Suppressor macrophage (primary cell): ENCODE measurements at regions not wholly inside any gene's neighbourhood (a gene's known extent, or its start where the extent isn't known, plus 50 kb on each side); places are given as distances from the start of the nearest gene placed in this dataset.

ENCODE experiments used
- DNase-seq, 4 experiments: peaks; one replicate each; pipeline ENCODE4 v3.0.0-alpha.2; 2020 to 2022

DNA sequence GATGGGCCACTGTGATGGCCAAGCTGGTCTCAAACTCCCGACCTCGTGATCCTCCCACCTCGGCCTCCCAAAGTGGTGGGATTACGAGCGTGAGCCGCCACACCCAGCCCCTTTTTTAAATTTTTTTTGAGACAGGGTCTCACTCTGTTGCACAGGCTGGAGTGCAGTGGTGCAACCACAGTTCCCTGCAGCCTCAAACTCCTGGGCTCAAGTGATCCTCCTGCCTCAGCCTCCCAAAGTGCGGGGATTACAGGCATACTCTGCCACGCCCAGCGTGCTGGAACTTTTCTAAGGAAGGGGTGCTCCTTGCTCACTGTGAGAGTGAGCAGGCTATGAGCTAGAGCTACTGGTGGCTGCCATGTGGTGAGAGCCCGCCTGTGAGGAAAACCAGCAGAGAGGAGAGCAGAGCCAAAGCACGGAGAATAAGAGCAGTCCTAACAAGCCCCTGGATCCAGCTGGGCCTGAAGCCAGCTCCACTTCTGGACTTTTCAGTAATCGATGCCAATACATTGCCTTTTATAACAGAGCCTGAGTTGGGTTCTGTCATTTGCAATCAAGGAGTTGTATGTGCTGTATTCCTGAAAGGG lies 75.5 kb upstream of the UNC5A start:
- no peak for DNase-seq

DNA sequence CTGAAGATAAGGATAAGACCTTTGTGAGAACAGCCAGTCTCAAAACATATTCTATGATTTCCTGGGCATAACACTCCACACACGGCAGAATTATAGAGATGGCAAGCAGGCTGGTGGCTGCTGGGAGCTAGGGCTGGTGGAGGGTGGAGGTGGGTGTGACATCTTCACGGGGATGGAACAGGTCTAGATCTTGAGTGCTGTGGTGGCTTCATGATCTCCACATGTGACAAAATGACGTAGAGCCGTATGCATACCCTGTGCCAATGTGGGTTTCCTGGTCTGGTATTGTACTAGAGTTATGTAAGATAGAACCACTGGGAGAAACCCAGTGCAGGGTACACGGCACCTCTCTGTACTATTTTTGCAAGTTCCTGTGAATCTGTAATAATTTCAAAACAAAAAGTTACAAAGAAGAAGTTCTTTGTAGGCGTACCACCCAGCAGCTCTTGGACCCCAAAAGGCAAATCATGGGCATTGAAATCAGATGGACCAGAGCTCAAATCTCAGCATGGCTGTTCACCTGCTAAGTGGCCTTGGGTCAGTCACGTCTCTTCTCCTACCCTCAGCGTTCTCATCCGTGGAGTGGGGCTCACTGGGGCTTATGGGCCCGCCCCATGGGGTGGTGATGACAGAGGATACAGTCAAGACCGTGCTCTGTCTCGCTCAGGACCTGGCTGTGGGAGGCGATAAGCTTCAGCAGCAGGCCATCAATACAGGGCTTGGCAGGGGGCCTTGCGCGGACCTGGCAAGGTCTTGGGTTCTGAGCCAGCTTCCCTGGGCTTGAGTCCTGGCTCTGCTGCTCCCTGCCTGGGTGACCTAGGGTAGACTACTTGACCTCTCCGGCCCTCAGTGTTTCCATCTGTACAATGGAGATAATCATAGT lies 74.7 kb upstream of the UNC5A start:
- DNase-seq, result no peak

DNA sequence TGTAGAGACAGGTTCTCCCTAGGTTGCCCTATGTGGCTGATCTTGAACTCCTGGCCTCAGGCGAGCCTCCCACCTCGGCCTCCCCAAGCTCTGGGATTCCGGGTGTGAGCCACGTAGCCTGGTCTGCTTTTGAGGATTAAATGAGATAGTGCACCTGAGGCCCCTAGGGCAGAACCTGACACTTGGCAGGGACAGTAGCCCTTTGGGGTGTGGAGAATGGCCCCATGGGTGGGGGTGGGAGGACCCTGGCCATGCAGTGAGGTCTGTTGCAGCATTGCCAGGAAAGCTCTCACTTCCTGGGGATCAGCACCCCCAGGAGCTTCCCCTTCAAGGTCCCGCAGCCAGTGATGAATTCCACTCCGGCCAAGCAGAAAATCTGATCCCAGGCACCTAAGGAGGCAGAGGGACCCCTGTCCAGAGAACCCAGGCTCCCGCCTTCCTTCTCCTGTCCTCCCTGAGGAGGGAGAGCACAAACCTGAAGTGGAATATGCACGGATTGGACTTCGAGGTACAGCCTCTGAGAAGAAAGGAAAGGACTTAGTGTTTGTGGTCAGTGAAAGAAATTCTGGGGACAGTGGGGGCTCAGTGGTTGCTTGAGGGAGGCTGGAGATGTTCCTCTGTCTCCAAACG lies 73.9 kb upstream of the UNC5A start:
- no peak for DNase-seq

DNA sequence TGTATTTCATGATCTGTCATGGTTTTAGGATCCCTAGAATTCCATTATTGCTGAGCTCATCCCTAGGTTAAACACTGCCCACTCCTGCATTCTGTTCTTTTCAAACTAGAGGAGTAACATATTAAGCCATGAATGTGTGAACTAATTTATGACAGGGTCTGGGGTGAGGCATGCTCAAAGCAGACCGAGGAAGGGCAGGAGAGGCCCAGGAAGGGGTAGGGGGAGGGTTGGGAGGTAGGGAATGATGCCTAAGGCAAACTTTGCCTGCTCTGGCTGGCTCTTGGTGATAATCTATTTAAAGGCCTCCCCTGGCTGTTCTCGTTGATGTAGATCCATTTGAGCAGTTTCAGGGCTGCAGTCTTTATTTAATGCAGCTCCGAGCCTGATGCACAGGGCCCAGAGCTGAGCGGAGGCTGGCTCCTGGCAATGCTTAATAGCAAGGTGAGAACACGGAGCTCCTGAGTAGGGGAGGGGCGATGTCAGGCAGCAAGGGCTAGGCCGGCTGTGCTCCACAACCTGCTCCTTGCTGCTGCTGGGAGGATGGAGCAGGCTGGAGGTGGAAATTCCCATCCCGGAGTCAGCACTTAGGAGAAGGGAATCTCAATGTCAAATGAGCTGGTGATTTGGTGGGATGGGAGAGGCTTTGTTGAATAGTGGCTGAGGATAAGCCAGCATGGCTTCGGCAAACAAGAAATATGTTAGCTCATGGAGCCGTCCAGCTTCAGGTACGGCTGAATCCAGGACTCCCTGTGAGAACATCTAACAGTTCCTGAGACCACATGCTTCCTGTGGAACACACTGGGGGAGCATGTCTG lies 73.2 kb upstream of the UNC5A start:
- no peak for DNase-seq

DNA sequence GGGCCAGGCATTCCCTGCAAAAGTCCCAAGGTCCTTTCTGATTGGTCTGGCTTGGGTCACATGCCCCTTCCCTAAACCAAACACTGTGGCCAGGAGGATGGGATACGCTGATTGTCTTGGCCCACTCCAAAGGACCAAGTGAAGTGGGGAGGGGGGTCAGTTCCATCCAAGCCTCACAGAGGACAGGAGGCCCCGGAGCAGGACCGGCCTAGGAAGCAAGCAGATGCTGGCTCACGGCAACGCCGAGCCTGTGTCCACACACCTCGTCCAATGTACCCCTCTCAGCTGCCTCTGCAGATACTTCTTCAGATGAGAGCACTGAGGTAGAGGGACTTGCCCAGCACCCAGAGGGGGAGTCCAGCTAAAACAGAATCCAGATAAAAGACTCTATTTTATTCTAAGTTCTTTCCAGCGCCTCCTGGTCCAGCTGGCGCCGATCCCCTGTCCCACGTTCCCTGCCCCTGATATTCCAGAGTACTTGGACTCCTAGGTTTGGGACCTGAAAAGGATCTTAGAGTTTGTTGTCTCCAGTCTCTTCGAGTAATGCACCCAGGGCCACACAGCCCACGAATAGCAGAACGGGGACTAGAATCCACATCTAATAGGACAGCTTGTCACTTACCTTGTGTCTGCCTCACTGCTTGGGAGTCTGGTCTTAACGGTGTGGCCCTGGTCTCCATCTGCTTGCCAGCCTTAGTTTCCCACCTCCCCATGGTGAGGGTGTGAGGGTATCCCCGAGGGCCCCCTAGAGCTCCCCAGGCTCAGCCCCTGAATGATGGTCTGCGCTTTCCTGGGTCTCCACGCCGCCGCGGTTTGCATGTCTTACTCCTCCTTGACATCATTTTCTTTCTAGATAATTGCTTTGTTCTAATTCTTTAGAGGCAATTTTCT lies 72.4 kb upstream of the UNC5A start:
- DNase-seq, result no peak

DNA sequence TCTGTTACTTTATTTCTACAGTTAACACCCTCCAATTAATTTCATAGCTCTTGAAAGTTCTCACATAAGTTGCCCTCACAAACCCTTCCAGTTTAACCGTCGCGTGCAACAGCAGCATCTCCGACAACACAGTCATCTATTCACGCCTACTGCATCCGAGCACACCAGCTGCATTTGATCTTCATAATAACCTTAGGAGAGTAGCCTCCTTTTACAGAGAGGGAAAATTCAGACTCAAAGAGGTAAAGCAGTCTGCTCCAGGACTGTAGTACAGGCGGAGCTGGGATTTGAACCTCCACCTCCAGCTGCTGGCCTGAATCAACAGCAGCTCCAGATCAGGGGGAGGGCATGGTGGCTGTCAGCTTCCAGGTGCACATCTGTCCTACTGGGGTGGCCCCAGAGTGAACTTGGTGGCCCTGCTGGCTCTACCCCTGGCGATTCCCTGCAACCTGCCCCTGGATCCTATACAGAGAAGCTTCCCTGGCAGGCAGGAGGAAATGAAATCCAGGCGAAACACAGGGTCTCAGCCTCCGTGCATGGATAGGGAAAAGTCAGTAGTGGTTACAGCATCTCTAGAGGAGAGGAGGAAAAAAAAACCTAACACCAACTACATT lies 71.6 kb upstream of the UNC5A start:
- DNase-seq, result no peak

DNA sequence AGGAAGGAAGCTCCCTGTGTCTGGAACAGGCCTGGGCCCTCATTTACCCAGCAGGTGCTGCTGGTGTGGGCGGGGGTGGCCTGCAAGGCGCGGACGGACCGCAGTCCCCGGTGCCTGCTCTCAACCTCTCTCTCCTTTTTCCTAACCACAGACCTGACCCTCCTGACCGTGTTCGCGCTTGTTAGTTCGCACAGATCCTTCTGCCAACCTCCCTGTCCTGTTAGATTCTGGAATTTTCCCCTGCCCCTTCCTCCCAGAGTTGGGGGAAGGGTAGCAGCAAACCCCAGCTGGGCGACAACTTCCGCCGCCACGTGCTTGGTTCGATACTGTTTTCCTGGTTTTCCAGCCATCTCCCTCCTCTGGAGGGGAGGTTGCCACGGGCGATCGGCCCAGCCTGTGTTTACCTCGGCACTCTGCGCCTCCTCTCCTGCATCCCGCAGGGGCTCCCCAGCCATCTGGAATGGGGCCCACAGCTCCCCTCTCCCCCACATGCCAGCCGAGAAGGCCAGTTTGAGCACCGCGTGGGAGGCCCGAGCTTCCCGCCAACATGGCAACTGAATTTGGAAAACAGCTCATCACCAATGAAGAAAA lies 70.8 kb upstream of the UNC5A start:
- no peak for DNase-seq

DNA sequence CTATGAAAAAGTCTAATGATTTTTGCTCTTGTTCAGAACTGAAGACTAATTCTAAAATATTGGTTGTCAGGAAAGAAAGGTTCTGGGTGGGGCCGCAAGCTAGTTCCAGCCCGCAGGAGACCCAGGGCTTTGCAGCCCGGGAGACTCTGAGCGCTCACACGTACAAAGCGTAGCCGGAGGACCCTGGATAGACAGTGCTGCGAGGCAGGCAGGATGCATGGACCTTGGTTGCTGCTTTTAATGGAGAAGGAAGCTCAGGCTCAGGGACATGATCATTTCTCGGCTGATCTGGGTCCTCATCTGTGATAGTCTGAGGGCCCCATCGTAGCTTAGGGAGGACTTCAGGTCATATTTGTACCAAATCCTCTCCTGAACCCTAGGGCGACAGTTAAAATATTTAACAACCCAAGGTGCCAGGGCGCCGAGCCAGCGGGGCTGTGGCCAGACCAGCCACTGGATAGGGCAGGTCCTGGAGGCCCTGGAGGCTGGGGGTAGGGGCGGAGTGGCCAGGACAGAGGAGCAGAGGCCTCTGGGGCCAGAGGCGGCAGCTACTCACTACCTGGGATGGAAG lies 70.1 kb upstream of the UNC5A start:
- no peak for DNase-seq

DNA sequence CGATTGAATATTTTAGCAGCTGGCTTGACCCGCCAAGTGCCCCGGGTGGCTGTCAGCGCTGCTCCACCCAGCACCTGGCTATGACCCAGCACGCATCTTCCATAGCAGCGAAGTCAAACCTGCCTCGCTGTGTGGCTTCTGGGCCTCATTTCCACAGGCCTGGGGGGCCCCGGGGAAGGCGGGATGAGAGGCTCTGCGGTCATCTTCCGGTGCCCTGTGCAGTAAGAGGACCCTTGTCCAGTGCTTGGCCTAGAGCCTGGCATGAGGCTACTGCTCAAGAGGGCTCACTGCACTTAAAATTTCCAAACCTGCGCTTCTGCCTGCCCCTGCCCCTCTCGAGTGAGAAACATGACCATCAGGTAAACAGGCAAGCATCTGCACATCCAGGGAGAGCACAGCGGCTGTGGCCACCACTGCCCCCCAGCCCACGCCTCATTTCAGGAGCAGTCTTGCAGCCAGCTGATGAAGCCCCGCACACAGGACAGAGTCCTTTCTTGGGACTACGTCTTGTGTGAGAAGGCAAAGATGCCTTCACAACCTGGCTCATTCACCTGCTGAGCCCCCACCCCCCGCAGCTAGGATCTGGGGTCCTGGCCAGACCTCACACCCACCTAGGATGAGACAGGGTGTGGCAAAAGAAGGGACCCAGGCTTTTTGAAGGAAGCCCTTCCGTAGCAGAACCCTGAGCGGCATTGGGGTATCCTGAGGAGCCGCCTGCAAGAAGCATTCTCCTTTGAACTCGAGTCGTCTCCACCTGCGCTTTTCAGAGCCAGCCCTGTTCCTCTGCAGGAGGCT lies 69.5 kb upstream of the UNC5A start:
- DNase-seq, result no peak

DNA sequence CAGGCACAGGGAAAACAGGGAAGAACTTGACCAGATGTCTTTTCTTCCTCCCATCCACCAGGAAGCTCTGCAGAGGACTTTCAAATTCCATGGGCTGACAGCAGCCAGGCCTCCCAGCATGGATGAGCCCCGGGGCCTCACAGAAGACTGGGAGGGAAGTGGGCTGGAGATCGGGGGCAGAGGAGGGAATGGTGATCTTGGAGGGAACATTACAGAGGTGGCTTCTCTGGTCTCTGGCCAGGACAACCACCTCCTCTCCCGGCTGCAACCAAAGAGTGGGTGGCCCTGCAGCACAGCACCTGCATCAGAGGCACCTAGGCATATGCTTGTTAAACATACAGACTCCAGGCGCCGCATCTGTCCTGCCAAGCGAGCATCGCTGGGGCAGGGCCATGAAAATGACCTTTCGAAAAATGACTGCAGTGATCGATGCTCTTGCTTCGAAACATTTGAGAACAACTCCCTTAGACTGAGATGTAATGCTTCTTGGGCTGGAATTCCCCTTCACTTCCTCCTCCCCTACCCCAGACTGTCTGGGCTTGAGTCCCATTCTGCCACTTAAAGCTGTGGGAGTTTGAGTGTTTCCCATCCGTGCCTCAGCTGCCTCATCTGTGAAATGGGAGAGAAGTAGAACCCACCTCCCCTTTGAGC lies 68.7 kb upstream of the UNC5A start:
- DNase-seq, result no peak

DNA sequence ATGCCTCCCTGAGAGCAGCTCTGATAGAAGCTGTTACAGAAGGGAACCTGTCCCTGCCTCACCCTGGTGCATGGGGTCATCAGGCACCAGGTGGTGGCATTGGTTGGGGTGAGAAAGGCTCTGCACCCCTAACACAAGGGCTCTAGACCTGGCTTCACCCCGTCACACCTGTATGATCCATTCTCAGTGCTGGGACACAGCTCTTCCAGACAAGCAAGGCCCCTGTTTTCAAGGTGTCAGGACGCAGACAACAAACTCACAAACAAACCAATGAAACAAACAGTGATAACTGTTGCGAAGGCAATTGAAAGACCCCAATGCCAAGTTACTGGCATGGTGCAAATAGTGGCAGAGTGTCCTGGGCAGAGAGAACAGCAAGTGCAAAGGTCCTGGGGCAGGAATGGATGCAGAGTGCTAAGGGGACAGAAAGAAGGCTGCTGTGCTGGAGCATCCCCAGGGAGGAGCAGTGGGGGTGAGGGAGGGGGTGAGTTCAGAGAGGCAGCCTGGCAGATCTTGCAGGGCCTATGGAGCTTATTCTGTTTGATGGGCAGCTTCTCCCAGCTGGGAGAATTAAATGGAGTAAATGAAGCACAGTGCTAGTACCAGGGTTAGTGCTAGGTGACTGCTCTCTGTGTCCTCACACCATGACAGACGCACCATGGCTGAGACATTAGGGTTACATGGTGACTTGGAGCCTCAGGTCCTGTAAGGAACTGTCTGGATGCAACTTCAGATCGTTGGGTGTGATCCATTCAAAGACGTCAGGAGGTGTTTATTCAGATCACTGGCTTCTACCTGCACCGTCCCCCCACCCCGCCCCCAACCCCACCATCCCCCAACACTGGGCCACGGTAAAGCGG lies 67.9 kb upstream of the UNC5A start:
- DNase-seq, result no peak

DNA sequence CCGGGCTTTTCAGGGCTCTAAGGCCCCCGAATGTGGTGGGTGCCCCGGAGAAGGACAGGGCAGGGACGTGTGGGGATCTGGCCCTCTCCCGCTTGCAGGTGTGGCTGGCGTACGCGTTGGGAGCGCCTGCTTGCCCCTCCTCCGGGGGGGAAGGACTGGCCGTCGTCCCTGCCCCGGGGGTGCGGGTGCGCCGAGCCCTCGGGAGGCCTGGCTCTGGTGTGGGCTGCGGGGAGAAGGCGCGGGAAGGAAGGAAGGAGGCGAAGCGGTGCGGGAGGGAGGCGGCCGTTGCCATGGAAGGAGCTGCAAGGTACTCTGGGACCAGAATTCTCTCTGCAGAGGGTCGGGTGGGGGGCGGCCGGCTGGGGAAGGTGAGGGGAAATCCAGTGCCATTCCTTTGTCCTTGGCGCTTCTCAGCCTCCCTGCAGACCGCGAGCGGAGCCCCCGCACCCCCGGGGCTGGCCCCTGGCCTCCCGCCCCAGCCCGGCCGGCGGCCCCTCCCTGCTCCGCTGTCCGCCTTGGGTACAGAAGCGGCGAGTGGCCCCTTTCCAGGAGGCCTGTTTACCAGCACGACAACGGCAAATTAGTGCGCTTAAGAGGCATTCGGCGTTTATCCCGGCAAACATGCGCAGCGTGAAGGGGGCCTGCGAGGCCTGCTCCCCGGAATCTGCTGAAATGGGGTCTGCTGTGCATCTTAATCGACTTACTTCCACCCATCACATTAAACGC lies 67.1 kb upstream of the UNC5A start:
- DNase-seq, result no peak

DNA sequence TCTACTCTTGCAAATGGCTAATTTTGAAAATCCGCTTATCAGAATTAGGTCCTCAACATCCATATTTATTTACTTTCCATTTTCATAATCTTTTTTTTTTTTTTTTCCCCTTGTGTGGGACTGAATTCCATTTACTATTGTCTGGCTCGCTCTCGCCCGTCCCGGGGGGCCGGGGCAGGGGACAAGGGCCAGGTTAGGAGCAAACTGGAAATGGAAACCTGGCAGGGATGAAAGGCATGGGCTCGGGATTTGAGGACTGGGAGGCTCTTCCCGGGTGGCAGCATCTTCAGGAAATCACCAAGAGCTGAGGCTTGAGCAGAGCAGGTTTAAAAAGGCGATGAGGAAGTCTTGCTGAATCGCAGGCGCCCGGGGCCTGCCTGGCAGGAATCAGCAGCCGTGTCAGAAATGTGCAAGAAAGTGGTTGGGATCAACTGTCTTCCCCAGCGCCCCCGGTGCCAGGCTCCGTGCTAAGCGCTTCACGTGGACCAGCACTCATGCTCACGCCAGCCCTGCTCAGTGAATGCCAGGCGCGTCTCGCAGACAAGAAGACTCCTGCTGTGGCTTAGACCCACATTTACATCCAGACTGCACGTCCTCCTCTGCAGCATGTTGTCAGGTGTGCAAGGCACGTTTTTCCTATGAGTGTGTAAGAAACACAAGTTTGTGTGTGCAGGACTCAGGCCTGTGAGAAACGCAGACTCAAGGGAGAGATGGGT lies 66.3 kb upstream of the UNC5A start:
- peak in 2 of 4 experiments; percentile 16 to 19 for DNase-seq

DNA sequence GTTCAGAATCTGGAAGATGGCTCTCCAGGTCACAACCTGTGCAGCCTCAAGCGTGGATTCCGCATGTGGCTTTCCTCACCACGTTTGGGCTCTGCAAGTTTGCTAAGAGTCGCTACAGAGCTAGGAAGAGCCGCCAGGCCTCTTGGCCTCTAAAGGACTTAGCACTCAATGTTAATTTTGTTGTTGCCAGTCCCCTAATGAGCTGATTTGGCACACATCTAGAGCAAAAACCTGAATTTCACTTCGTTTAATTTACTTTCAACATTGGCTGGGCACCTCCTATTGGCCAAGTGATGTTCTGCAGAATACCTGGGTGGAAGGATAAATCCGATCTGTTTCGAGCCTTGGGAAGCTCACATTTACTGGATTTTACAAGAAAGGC lies 65.8 kb upstream of the UNC5A start:
- DNase-seq, result no peak

DNA sequence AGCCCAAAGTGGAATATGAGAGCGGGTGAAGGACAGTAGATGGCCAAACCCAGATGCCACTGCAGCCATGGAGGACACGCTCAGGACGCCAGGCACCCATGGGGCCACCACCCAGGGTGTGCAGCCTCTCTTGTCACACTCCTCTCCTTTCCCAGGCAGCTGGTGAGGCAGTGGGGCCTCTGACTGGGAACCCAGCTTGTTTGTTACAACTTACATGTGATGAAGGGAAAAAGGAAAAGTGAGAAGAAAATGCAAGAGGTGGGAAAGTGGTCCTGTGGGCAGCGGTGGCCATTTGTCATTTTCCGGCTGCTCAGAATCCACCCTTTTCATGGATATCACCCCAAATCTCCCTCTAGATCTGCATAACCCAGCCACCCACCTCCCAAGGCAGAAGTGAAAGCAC lies 62.7 kb upstream of the UNC5A start:
- DNase-seq, result no peak

DNA sequence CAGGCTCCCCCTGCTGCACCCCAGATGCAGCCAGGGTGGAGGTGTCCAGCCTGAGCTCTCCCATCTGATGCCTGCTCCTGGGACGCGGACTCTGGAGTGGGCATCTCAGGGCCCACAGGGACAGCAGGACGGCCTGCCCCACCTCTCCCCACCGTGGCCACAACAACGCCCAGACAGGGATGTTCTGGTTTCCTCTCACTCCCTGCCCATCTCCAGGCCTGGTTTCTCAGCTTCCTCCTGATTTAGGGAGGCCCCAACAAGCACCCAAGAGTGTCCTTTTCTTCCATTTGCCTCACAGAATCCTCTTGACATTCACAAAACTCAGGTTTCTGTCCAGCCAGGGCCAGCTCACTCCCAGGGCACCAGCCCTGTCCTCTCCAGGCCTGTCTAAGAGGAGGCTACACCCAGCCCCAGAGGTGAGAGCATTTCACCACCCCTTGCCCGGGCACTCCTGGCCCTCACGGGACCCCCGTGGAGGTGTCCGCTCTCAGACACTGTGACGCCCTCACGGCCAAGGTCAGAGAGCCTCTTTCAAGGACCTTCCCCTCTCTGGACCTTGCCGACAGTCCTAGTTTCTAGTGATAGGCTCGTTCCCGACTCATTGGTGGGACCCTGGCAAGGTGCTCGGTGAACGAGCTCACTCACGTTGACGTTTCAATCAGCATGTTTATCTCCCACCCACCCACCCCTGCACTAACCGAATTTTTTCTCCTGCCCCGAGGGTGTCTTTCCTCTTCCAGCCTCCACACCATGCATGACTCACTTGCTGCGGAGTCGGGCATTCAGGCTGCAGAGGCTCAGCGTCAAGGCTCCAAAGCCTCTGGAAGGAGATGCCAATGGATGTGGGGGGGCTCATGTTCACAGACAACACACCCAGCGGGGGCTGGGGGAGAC lies 62.0 kb upstream of the UNC5A start:
- no peak for DNase-seq
